ENCODE measurements at regions not wholly inside any gene's neighbourhood (a gene's known extent, or its start where the extent isn't known, plus 50 kb on each side); places are given as distances from the start of the nearest gene placed in this dataset.

GRCh38 chr15:81848701-81849100, 197.1 kb downstream of the MEX3B start:
- intact Hi-C loops (cut with micrococcal nuclease) (no loop called here), dilution Hi-C loops (cut with MboI; ENCODE audit: extremely low pct_ligation_motif_present, low sequenced_read_pairs) (no loop called here)
- BruUV-seq (replicated peaks): no TSS peak
- CTCF ChIA-PET: no interaction called here
- Histone ChIP-seq H4K20me1 (replicated peaks; ENCODE audit: control insufficient read depth, extremely low read depth, insufficient read depth, low read length) (no peaks in the 10 kb centered on the region), H3K27me3 (ENCODE audit: control insufficient read depth in 2 of 2, insufficient read depth in 2 of 2, low read length in 2 of 2) (no peaks in the 10 kb centered on the region), H3K9ac (replicated peaks; ENCODE audit: extremely low read depth, insufficient read depth, low read length) (no peak overlapping the region), H3K36me3 (ENCODE audit: control insufficient read depth in 2 of 2, extremely low read depth in 1 of 2, insufficient read depth in 2 of 2, low read length in 2 of 2) (no peaks in the 10 kb centered on the region), H3K9me1 (replicated peaks; ENCODE audit: control insufficient read depth, extremely low read depth, insufficient read depth, low read length) (no peaks in the 10 kb centered on the region), H3K9me3 (replicated peaks; ENCODE audit: control insufficient read depth, insufficient read depth, low read length) (no peaks in the 10 kb centered on the region), H3K27ac (ENCODE audit: insufficient read depth, low read depth, low read length) (no peak overlapping the region), H3K4me1 (ENCODE audit: control insufficient read depth, extremely low read depth, insufficient read depth, low read length) (no peaks in the 10 kb centered on the region), H3K4me2 (ENCODE audit: insufficient read depth, low read length) (no peak overlapping the region), H3K79me2 (ENCODE audit: control insufficient read depth, insufficient read depth, low read length) (no peaks in the 10 kb centered on the region), H2AFZ (ENCODE audit: low read depth, low read length) (no peak overlapping the region), H3K4me3 (replicated peaks in 1 of 3; ENCODE audit: insufficient read depth in 1 of 3, low read depth in 1 of 3, low read length in 3 of 3) (no peak overlapping the region)
- POLR2A ChIA-PET: no interaction called here
- TF ChIP-seq, protein P1, sequence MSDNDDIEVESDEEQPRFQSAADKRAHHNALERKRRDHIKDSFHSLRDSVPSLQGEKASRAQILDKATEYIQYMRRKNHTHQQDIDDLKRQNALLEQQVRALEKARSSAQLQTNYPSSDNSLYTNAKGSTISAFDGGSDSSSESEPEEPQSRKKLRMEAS (IDR thresholded peaks at IDR 0.05; ENCODE audit: insufficient read depth, insufficient read length): no peak
- TF ChIP-seq GATA2 (IDR thresholded peaks at IDR 0.05; ENCODE audit: insufficient read depth, insufficient read length, low read depth, low read length) (no peak), FOS (IDR thresholded peaks at IDR 0.05; ENCODE audit: borderline replicate concordance, insufficient read depth, low read length) (no peak), POLR2A (IDR thresholded peaks at IDR 0.05; ENCODE audit: low read depth, low read length) (no peak), POLR2AphosphoS5 (IDR thresholded peaks at IDR 0.05; ENCODE audit: insufficient read depth, low read depth, low read length) (no peak), JUN (IDR thresholded peaks at IDR 0.05; ENCODE audit: borderline replicate concordance, insufficient read depth, insufficient read length, low read depth) (no peak)
- TF ChIP-seq, protein P2, sequence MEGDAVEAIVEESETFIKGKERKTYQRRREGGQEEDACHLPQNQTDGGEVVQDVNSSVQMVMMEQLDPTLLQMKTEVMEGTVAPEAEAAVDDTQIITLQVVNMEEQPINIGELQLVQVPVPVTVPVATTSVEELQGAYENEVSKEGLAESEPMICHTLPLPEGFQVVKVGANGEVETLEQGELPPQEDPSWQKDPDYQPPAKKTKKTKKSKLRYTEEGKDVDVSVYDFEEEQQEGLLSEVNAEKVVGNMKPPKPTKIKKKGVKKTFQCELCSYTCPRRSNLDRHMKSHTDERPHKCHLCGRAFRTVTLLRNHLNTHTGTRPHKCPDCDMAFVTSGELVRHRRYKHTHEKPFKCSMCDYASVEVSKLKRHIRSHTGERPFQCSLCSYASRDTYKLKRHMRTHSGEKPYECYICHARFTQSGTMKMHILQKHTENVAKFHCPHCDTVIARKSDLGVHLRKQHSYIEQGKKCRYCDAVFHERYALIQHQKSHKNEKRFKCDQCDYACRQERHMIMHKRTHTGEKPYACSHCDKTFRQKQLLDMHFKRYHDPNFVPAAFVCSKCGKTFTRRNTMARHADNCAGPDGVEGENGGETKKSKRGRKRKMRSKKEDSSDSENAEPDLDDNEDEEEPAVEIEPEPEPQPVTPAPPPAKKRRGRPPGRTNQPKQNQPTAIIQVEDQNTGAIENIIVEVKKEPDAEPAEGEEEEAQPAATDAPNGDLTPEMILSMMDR (IDR thresholded peaks at IDR 0.05; ENCODE audit: extremely low read depth in 1 of 2, insufficient read depth in 1 of 2, low read depth in 1 of 2, low read length in 2 of 2): no peak
- DNase-seq (ENCODE audit: low read depth, low spot score) (no peak), FAIRE-seq (no peak)
